GM21825 (cell line): ENCODE measurements at regions not wholly inside any gene's neighbourhood (a gene's known extent, or its start where the extent isn't known, plus 50 kb on each side); places are given as distances from the start of the nearest gene placed in this dataset.
A peak's percentile ranks its signal among the peaks of the same experiment; 100 is the strongest.
"Not testable (repeated sequence)": the region's sequence is repeated elsewhere in the genome, so short reads cannot be mapped to it uniquely, and the experiment has no call there.

Experiments used
- ATAC-seq: cut with Tn5 transposase; IDR thresholded peaks from one replicate; pipeline ENCODE4 v1.9.1; 2021; ENCODE audit warnings: mild to moderate bottlenecking, moderate library complexity; ENCODE audit not compliant: unreplicated experiment

DNA sequence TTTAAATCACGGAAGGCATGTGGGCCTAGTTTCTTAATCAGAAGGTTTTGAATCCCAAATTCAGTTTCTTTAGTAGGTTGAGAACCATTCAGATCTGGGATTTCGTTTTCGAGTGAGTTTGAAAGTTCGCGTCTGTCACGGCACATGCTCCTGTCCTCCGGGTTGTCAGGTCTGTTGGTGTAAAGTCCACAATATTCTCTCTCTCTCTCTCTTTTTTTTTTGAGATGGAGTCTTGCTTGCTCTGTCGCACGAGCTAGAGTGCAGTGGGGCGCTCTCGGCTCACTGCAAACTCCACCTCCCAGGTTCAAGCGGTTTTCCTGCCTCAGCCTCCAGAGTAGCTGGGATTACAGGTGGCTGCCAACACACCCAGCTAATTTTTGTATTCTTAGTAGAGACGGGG lies 4390.6 kb upstream of the TPTE start:
- ATAC-seq, result not testable (repeated sequence)

DNA sequence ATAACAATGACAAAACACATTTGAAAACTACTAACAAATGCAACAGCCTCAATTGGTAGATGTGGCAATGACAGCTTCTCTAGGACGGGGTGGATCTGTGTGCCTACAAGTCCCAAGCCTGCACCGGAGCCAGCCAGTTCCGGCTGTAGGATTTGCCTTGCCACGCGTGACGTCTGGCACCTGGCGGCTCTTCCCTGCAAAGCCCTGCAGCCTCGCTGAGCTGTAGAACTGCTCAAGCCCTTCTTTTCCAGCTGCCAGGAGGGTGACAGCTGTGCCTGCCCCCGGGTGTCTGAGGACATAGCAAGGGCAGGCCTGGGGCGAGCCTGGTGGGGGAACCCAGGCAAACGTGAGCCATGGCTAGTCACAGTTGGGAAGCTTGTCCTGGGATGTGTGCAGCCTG lies 4388.0 kb upstream of the TPTE start:
- ATAC-seq, result not testable (repeated sequence)

DNA sequence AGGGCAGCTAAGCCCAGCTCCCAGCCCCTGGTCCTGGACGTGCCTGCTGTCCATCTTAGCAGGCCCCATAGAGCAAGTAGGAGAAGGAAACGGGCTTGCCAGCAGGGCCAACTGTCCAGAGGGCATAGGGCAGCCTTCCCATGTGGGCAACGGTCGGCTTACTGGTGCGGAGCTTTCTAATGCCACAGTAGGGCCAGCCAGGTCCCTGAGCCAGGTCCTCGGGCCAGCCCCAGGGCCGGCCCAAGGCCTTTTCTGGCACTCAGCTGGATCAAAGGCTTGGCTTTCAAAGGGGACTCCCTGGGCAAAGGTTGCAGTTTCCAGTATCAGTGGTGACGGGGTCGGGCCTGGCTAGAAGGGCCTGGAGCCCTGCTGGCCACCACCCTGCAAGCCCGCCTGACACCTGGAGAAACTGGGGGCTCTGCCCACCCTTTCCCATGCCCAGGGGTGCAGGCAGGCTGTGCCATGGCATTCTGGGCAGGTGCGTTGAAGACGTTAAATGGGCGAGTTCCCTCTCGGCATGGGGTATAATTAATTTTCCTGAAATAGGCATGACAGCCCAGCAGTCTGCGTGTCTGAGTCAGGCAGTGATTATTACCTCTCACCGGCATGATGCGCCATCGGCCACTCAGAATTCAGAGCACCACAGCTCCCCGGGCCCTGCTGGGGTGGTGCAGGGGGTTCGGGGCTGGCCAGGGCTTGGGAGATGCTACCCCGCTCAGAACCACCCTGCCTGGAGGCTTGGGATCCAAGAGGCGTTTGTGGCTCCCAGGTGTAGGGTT lies 4387.3 kb upstream of the TPTE start:
- ATAC-seq, result not testable (repeated sequence)

DNA sequence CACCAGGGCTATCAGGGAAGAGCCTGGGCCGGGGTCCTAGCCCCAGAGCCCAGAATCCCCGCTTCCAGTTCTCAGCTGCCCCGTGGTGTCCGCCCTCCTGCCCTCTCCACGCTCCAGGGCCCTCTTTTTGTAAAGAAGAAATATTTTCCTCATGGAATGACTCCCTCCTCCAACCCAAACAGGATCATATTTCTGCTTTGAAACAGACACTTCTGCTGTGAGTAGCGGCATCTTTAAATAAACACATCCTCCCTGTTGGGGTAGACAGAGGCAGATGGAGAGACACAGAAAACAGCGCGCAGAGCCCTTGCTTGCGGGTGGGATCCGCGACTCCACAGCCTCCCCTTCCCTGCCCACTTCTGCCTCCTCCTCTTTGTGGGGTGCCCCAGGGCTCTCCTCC lies 4384.7 kb upstream of the TPTE start:
- ATAC-seq, result not testable (repeated sequence)

DNA sequence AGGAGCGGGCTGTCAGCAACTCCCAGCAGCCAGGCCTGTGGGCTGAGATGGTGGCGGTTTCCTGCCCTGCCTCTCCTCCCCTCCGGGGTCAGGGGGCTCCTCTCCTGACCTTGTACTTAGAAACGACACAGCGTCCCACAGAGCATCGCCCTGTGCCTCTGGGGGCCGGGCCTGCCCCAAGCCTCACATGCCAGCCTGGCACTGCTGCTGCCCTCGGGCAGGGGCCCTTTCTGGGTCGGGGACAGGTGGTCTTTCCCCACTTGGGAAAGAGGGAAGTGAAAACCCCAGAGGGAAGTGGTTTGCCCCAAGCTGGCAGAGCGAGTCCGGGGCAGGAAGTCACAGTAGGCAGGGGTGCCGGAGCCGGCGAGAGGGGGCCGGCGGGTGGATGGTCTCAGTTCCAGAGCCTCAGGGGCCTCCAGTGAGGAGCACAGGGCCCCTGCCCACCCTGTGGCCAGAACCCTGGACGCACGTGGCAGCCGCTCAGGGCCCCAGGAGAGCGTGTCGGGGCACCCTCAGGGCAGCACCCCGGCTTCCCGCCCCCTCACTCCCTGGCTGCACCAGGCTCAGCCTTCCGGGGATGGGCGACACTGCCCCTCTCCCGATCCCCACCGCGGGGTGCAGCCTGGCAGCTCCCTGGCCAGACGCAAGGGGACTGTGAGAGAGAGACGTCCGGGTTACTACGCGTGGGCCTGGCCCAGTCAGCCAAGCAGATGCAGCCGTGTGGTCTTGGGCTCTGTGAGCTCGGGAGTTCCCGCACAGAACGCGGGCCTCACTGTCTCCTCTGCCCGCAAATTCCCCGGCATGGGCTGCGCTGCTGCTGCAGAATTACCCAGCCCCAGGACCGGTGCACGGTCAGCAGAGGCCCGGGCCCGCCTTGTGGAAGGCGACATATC lies 4382.9 kb upstream of the TPTE start:
- peak; percentile 46 for ATAC-seq

DNA sequence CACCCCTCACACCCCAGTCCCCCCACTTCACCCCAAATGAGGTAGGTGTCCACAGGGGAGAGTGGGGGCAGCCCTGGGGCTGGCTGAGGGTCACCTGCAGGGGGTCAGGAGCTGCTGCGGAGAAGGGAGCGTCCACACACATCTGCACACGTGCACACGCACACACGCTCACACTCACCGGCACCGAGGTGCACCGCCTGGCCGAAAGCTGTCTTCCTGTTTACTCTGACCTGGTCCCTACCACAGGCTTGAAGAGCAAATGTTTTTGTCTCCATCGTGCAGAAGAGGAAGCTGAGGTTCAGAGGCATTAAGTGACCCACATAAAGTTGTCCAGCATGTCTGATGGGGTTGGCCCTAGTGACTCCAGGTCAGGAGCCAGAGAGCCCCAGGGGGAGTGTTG lies 4382.1 kb upstream of the TPTE start:
- ATAC-seq, result not testable (repeated sequence)

DNA sequence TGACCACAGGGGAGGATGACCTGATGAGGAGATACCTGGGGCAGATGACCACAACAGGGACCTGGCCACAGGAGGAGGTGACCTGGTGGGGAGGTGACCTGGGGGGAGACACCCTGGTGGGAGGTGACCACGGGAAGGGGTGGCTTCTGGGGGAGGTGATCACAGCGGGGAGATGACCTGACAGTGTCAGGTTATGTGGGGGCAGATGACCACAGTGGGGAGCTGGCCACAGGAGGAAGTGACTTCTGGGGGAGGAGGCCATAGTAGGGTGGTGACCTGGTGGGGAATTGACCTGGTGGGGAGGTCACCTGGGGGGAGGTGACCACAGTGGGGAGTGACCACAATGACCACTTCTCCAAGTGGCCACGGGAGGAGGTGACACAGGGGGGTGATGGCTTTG lies 4381.5 kb upstream of the TPTE start:
- not testable (repeated sequence) for ATAC-seq

DNA sequence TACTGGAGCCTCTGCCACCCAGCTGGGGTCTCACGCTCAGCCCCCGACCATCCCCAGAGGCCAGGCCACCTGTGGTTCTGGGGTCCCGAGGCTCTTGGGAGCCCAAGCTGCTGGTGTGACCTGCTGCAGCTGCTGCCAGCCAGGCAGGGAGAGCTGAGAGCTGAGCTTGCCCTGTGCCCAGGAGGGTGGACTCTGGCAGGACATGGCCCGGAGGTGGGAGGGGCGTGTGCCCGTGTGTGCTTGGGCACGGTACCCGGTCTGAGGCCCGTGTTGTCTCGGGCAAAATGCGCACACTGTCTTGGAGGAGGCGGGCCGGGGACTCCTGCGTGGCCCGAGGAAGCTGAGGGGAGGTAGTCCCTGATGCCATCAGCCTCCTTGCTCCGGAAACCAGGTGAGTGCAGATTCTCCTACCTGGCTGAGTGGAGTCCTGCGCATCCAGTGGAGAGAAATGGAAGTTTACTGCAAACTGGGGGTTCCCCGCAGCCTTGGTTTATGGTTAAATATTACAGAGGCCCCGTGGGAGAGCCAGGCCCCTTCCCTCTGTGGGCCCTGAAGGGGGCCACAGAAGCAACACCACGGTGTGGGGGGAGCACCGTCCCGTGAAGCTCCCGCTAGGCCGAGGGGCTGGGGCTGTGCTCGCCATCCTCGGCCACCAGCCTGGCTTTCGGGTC lies 4380.8 kb upstream of the TPTE start:
- not testable (repeated sequence) for ATAC-seq

DNA sequence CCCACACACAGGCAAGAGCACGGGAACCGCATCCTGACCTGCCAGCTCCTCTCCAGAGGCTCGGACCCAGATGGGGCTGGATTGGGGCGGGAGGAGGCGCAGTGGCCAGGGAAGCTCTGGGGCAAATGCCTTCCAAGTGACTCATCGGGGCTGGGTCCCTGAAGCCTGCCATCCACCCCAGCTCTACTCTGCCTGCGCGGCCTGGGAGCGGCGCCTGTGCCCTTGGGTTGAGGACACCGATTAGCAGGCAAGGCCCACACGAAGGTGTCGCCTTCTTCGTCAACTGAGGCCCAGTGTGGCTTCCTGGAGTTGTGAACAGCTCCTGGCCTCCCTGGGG lies 4380.3 kb upstream of the TPTE start:
- ATAC-seq, result not testable (repeated sequence)

DNA sequence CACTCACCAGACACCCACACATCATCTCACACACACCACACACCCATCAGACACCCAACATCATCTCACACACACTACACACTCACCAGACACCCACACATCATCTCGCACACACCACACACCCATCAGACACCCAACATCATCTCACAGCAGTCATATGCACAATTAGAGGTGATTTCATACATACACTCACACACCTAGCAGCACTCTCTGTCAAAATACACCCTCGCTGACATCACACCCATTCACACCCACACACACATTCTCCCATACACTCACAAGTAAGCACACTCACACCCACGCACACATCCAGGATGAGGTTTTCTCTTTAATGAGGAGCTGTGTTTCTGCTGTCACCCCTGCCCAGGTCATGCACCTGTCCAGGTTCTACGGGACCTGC lies 4368.2 kb upstream of the TPTE start:
- not testable (repeated sequence) for ATAC-seq

DNA sequence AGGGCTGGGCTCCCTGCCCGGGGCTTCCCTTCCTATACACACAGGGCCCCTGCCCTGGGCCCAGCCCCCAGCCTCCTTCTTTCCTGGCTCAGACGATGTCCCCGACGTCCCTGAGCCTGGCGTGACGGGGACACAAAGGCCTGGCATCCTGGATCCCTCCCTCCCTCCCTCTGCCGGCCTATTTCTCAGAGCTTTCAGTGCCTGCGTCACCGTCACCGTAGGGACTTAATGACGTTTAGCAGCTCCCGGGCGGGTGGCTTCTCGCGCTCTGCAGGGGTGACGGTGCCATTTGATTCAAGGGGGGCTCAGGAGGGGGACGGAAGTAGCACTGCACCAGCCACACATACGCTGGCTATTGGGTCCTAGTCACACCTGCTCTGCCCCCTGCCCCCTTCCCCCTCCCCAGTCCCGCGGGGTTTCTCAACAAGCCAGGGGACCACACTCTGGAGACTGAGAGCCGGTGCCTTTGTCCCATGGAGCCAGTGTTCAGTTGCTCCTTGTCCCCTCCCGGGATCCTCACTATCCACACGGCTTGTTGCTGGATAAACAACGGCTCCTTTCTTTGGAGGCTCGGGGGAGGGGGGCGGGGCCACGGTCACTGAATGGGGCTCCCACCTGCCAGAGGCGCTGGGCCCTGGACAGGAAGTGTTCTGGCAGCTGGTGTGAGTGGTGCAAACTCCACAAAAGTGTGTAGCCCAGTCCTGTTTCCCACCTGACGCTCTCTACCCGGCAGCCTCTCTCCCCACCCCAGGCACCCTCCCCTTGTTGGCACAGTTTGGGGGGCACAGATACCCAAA lies 4366.7 kb upstream of the TPTE start:
- ATAC-seq, result not testable (repeated sequence)

DNA sequence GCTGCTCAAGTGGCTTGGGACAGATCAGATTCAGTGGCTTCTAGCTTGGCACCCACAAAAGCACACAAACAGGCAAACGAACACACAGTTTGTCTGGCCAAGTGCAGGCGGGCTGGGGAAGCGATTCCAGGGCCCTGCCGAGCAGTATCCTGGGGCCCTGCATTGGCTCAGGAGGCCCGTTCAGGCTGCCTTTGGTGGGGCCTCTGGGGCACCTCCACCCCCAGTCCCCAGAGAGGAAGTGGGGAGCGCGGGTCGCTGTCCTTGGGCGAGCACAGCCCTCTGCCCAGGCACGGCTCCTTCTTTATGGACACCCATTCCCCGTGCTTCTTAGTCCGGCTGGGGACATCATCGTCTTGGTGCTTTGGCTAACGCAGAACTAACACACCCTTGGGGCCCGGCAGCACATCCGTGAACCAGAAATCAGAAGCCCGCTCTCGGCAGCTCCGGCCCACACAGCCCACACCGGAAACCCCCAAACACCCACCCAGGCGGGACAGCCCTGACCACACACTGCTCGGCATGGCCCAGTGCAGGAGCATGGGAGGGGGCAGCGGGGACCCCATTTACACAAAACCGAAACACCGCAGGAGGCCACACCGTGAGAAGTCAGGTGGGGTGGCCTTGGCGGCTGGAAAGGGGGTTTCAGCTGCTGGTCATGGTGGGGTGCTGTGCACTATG lies 4364.5 kb upstream of the TPTE start:
- ATAC-seq, result not testable (repeated sequence)

DNA sequence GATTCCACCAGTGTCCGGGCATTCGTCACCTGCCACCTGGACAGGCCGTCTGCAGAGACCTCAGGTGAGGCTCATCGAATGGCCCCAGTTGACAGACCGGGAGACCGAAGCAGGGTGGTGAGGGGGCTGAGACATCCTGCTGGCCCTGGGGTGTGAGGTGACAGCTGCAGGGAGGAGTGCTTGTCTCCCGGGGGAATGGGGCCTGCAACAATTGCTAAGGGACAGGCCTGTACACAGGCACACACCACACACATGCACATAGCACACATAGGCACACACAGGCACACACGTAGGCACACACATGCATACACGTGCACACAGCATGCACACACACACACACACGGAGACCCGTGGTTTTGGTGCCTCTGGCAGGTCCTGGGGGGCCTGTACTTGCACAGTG lies 4363.9 kb upstream of the TPTE start:
- not testable (repeated sequence) for ATAC-seq

DNA sequence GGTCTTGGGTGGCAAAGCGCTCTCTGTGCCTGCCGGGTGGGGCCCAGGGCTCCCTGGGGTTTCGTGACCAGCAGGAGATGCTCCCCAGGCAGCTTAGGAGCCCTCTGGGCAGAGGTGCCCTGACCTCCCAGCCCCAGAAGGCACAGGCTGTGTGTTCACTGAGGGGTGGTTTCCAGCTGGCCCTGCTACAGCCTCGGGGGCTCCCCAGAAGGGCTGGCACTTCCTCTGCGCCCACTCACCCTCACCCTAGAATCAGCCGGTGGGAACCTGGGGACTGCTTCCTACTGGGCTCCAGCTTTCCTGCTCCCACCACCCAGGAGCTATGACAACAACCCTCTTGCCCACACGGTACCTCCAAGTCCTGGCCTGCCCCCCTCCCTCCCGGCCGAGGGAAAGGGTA lies 4363.2 kb upstream of the TPTE start:
- not testable (repeated sequence) for ATAC-seq
